CMK (cell line): ENCODE measurements at regions not wholly inside any gene's neighbourhood (a gene's known extent, or its start where the extent isn't known, plus 50 kb on each side); places are given as distances from the start of the nearest gene placed in this dataset.
"Not testable (repeated sequence)": the region's sequence is repeated elsewhere in the genome, so short reads cannot be mapped to it uniquely, and the experiment has no call there.

Experiments
- DNase-seq: peaks from one replicate; pipeline ENCODE4 v3.0.0-alpha.2; 2010; ENCODE audit warnings: low read depth

- no peak for DNase-seq
Measured at GRCh38 chr5:96101358-96102089, 139.9 kb upstream of the ELL2 start.

- DNase-seq = not testable (repeated sequence)
Measured at GRCh38 chr5:96097488-96097887, 135.8 kb upstream of the ELL2 start.

- DNase-seq = no peak
Measured at GRCh38 chr5:96096724-96097123, 135.1 kb upstream of the ELL2 start.

GRCh38 chr5:96094904-96095303, 133.3 kb upstream of the ELL2 start:
- DNase-seq = no peak

GRCh38 chr5:96093890-96094381, 132.3 kb upstream of the ELL2 start:
- no peak for DNase-seq

- no peak for DNase-seq
Measured at GRCh38 chr5:96093340-96093739, 131.7 kb upstream of the ELL2 start.

DNA sequence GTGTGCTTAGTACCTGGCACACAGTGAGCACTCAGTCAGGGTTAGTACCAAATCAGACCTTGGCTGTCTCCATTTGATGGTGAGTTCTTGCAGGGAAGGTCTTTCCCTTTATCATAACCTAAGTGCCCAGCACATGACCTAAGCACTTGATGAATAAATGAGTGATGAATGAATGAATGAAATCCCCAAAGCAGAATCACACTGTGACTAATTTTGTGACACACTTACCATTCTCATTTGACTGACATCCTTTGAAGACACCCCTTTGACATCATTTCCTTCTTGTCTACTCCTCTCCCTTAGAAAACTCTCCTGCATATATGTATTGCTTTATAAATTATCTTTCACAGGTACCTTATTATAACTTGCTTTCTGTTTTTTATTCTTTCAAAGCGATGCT, 130.2 kb upstream of the ELL2 start:
- no peak for DNase-seq

DNA sequence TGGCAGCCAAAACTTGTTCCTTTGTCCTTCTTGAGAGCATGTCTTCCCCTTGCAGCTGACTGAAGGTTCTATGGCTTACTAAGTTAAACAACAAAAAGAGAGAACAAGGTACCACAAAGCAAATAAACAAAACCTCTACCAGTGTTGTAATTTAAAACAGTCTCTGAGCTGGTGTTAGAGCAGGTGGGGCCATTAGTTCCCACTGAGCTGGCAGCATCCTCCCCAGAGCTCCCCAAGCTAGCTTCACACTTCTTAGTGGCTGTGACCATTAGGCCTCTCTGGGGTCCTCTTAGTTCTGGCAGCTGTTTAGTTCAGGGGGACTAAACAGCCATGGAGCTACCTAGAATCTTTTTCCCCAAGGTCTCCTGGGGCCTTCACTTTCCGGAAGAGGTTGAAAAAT, 128.6 kb upstream of the ELL2 start:
- DNase-seq = no peak

GRCh38 chr5:96088706-96089498, 127.3 kb upstream of the ELL2 start:
- no peak for DNase-seq

DNA sequence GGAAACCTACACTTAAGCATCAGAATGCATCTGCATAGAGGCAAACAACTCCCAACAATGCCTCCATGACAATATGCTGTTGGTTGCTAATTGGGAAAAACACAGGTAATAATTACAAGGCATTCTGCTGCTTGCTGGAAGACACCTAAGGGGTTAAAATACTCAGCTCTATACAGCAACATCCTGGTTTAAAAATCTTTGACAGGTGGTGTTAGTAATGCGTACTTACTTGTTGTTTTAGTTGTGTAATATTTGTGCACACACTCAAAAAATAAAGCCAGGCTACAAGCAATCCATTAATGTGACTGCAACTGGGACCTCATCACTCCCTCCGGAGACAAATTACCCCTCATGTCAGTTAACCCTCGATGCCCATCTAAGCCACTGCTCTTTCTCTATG, 126.3 kb upstream of the ELL2 start:
- DNase-seq = no peak

DNA sequence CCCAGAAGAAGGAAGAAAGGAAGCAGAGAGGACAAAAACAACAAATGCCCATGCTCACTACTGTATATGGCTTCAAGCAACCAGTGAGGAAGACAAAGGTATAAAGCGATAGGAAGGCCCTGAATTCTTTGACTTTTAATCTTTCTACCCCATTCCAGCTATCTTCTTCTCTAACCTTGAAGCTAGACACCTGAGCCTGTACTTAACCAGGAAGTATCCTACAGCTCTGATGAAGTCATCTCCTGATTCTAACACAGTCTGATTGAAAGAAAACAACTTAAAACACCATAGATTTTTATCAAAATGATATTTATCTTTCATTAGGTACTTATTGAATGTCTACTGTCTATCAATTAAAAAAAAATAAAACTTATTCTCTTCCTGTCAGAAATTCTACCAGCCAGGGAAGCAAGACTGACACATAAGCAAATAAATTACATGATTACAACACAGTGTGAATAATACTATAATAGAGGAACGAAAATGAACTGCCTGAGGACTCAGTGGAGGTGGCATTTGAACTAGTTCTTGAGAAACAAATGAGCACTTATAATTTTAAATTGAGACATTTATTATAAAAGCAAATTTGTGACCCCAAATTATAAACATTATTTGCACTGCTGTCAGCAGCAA, 123.3 kb upstream of the ELL2 start:
- DNase-seq = no peak

DNA sequence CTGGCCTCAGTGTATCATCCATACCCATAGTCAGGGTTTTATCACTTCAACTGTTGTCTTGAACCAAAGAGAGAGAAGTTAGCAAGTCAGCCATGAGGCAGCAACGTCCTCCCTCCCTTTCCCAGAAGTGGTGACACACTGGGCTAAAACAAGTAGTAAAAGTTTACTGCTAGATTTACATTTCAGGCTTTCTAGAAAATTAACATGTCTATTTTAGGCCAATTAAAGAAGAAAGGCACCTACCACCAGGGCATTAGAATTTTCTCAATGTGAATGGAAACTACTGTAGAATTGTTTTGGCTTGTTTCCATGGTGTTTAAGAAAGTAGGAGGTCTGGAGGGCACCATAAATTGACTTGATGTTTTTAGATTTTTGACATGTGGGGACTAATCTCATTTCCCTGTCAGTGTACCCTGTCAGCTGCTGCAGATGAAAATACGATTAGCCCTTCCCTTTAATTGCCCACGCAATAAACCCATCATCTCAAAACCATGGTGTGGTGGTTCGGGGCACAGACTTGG, 121.8 kb upstream of the ELL2 start:
- DNase-seq = no peak

GRCh38 chr5:96081276-96081858, 119.7 kb upstream of the ELL2 start:
- peak; percentile 18 for DNase-seq

GRCh38 chr5:96080557-96080956, 118.9 kb upstream of the ELL2 start:
- no peak for DNase-seq

- DNase-seq = no peak
Measured at GRCh38 chr5:96079962-96080361, 118.3 kb upstream of the ELL2 start.

GRCh38 chr5:96079075-96079474, 117.4 kb upstream of the ELL2 start:
- DNase-seq = no peak

GRCh38 chr5:96076451-96076850, 114.8 kb upstream of the ELL2 start:
- no peak for DNase-seq

DNA sequence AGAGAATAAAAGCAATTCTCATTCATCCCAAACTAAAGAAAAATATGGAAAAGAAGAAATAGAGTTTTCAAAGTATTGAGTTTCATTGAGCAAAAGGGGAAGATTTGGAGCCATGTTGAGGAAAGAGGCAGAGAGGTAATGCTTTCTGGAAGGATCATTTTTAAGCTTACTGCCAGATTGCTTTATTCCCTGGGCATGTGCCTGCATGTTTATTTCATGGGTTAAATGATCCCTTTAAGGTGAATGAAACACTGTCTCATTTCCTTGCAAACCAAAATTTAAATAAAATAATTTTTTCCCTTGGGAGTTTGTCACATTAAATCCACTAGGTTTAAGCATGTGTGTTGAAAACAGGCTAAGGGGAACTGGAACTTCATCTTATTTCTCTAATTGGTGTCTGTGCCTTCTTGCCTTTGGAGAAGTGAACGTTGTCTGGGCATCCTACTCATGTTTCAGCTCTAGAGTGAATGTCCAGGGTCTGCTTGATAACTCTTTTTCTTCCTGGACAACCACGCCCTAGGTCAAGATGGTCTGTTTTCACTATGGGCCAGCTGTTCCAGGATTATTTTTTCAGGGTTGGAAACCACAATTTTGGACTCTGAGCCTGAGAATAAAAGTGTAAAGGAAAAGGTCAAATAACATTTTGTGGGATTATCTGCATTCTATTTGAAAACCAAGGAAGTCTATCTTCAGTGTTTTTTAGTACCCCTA, 114.1 kb upstream of the ELL2 start:
- DNase-seq = no peak

GRCh38 chr5:96074870-96075269, 113.2 kb upstream of the ELL2 start:
- no peak for DNase-seq

- DNase-seq = no peak
Measured at GRCh38 chr5:96074460-96074859, 112.8 kb upstream of the ELL2 start.

DNA sequence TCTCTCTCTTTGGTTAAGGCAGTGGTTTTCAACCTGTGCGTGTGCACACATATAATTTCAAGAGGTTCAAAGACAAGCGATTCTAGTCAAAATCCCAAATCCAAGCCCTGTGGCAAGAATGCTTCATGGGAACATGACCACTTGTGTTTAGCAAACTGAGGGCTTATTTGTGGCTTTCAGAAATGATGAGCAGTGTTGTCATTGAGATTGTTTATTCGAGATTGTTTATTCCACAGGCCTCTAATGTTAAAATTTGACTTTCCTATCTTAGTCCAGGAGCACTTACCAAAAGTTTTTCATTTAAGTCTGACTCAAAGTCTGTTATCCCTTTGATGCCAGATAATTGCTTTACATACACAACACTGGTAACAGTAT, 111.1 kb upstream of the ELL2 start:
- DNase-seq = no peak
